ENCODE measurements at regions not wholly inside any gene's neighbourhood (a gene's known extent, or its start where the extent isn't known, plus 50 kb on each side); places are given as distances from the start of the nearest gene placed in this dataset.
A peak's percentile ranks its signal among the peaks of the same experiment; 100 is the strongest.

- CTCF ChIA-PET, result no interaction called here
- H3K27ac ChIP-seq (ENCODE audit: extremely low read depth, low read depth, low read length), result no peak overlapping the region
- H3K4me1 ChIP-seq (ENCODE audit: control insufficient read depth, insufficient read depth, low read length), result no peaks in the 10 kb centered on the region
- POLR2A ChIA-PET, result no interaction called here
- no peak overlapping the region for H3K4me3 ChIP-seq (ENCODE audit: low read depth, low read length)
- H3K9me3 ChIP-seq (ENCODE audit: control insufficient read depth, insufficient read depth, low read depth, low read length), result no peaks in the 10 kb centered on the region
- no peaks in the 10 kb centered on the region for H3K36me3 ChIP-seq (ENCODE audit: control insufficient read depth in 2 of 2, insufficient read depth in 1 of 2, low read length in 2 of 2)
- TF ChIP-seq RBAK (tag by site-specific recombination; IDR thresholded peaks at IDR 0.05) (no peak), ZSCAN18 (tag by site-specific recombination; IDR thresholded peaks at IDR 0.05) (no peak), ZNF311 (tag by site-specific recombination; IDR thresholded peaks at IDR 0.05; ENCODE audit: borderline replicate concordance) (no peak), ZFHX2 (tag by site-specific recombination; conservative IDR thresholded peaks at IDR 0.05) (no peak), ZNF548 (tag by site-specific recombination; IDR thresholded peaks at IDR 0.05) (no peak), ZNF426 (tag by site-specific recombination; IDR thresholded peaks at IDR 0.05) (no peak), KLF7 (tag by site-specific recombination; IDR thresholded peaks at IDR 0.05; ENCODE audit: borderline replicate concordance) (no peak), ZNF2 (tag by site-specific recombination; IDR thresholded peaks at IDR 0.05) (no peak), ZNF473 (tag by site-specific recombination; IDR thresholded peaks at IDR 0.05) (no peak)
These were observed 231.4 kb upstream of the ZEB2 start for GRCh38 chr2:144751142-144751905.

DNA sequence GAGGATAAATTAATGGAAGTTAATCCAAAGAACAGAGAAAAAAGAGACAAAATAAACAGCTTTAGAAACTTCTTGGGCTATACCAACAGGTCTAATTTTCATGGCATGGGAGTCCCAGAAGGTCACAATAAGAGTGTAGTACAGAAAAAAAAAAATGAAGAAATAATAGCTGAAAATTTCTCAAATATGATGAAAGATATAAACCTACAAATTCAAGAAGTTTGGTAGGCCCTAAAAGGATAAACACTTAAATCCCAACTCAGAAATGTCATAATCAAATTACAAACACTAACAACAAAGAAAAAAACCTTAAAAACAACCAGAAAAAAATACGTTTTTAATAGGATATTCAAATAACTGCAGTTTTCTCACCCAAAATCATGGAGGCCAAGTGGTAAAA lies 229.3 kb upstream of the ZEB2 start:
- no peaks in the 10 kb centered on the region for H3K9me3 ChIP-seq (ENCODE audit: control insufficient read depth, insufficient read depth, low read depth, low read length)
- H3K4me3 ChIP-seq (ENCODE audit: low read depth, low read length), result no peak overlapping the region
- H3K36me3 ChIP-seq (ENCODE audit: control insufficient read depth in 2 of 2, insufficient read depth in 1 of 2, low read length in 2 of 2), result no peaks in the 10 kb centered on the region
- no peaks in the 10 kb centered on the region for H3K4me1 ChIP-seq (ENCODE audit: control insufficient read depth, insufficient read depth, low read length)
- CTCF ChIA-PET, result no interaction called here
- no peak overlapping the region for H3K27ac ChIP-seq (ENCODE audit: extremely low read depth, low read depth, low read length)
- TF ChIP-seq, protein P1, sequence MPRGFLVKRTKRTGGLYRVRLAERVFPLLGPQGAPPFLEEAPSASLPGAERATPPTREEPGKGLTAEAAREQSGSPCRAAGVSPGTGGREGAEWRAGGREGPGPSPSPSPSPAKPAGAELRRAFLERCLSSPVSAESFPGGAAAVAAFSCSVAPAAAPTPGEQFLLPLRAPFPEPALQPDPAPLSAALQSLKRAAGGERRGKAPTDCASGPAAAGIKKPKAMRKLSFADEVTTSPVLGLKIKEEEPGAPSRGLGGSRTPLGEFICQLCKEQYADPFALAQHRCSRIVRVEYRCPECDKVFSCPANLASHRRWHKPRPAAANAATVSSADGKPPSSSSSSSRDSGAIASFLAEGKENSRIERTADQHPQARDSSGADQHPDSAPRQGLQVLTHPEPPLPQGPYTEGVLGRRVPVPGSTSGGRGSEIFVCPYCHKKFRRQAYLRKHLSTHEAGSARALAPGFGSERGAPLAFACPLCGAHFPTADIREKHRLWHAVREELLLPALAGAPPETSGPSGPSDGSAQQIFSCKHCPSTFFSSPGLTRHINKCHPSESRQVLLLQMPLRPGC (tag by site-specific recombination; IDR thresholded peaks at IDR 0.05), result no peak
- TF ChIP-seq ZBTB7A (tag by site-specific recombination; IDR thresholded peaks at IDR 0.05; ENCODE audit: low read depth) (no peak), ZNF791 (tag by site-specific recombination; IDR thresholded peaks at IDR 0.05) (no peak), ZIC2 (tag by site-specific recombination; IDR thresholded peaks at IDR 0.05) (no peak), ZNF473 (tag by site-specific recombination; IDR thresholded peaks at IDR 0.05) (no peak), ZNF558 (tag by site-specific recombination; IDR thresholded peaks at IDR 0.05) (peak; percentile 97)
- TF ChIP-seq, protein P2, sequence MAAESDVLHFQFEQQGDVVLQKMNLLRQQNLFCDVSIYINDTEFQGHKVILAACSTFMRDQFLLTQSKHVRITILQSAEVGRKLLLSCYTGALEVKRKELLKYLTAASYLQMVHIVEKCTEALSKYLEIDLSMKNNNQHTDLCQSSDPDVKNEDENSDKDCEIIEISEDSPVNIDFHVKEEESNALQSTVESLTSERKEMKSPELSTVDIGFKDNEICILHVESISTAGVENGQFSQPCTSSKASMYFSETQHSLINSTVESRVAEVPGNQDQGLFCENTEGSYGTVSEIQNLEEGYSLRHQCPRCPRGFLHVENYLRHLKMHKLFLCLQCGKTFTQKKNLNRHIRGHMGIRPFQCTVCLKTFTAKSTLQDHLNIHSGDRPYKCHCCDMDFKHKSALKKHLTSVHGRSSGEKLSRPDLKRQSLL (tag by site-specific recombination; IDR thresholded peaks at IDR 0.05), result no peak
- POLR2A ChIA-PET, result no interaction called here

- Histone ChIP-seq H3K4me3 (ENCODE audit: low read depth, low read length) (no peak overlapping the region), H3K36me3 (ENCODE audit: control insufficient read depth in 2 of 2, insufficient read depth in 1 of 2, low read length in 2 of 2) (no peaks in the 10 kb centered on the region), H3K4me1 (ENCODE audit: control insufficient read depth, insufficient read depth, low read length) (no peaks in the 10 kb centered on the region), H3K9me3 (ENCODE audit: control insufficient read depth, insufficient read depth, low read depth, low read length) (no peaks in the 10 kb centered on the region), H3K27ac (ENCODE audit: extremely low read depth, low read depth, low read length) (no peak overlapping the region)
- TF ChIP-seq ZNF510 (tag by site-specific recombination; IDR thresholded peaks at IDR 0.05; ENCODE audit: insufficient replicate concordance), result no peak
- no peak for TF ChIP-seq MEIS1 (CRISPR knock-in tag; IDR thresholded peaks at IDR 0.05; ENCODE audit: borderline replicate concordance)
- no peak for TF ChIP-seq ZNF140 (tag by site-specific recombination; IDR thresholded peaks at IDR 0.05)
- TF ChIP-seq ZFP3 (tag by site-specific recombination; IDR thresholded peaks at IDR 0.05; ENCODE audit: low read depth), result no peak
- no peak for TF ChIP-seq ZFHX2 (tag by site-specific recombination; conservative IDR thresholded peaks at IDR 0.05)
- no peak for TF ChIP-seq MZF1 (tag by site-specific recombination; IDR thresholded peaks at IDR 0.05; ENCODE audit: borderline replicate concordance)
- no peak for TF ChIP-seq ZNF174 (tag by site-specific recombination; IDR thresholded peaks at IDR 0.05)
- TF ChIP-seq SETDB1 (IDR thresholded peaks at IDR 0.05; ENCODE audit: insufficient read length, low read length), result no peak
- TF ChIP-seq ZNF830 (tag by site-specific recombination; IDR thresholded peaks at IDR 0.05; ENCODE audit: low read depth), result no peak
- TF ChIP-seq ZNF776 (tag by site-specific recombination; IDR thresholded peaks at IDR 0.05; ENCODE audit: borderline replicate concordance), result no peak
- no peak for TF ChIP-seq ZNF514 (tag by site-specific recombination; IDR thresholded peaks at IDR 0.05)
- TF ChIP-seq ZSCAN16 (tag by site-specific recombination; IDR thresholded peaks at IDR 0.05), result no peak
- TF ChIP-seq, protein P3, sequence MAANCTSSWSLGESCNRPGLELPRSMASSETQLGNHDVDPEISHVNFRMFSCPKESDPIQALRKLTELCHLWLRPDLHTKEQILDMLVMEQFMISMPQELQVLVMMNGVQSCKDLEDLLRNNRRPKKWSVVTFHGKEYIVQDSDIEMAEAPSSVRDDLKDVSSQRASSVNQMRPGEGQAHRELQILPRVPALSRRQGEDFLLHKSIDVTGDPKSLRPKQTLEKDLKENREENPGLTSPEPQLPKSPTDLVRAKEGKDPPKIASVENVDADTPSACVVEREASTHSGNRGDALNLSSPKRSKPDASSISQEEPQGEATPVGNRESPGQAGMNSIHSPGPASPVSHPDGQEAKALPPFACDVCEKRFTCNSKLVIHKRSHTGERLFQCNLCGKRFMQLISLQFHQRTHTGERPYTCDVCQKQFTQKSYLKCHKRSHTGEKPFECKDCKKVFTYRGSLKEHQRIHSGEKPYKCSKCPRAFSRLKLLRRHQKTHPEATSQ (tag by site-specific recombination; IDR thresholded peaks at IDR 0.05), result no peak
- CTCF ChIA-PET, result interaction anchor here (0.7 kb wide), 1 partner anchor 208 kb away, joined by 3 read pairs; no protein-coding TSS in a partner anchor
- POLR2A ChIA-PET, result no interaction called here
These were observed 228.5 kb upstream of the ZEB2 start for GRCh38 chr2:144748443-144748842.

All from HEK293 (cell line).